Ascending aorta (tissue), 2 donors: ENCODE measurements at regions not wholly inside any gene's neighbourhood (a gene's known extent, or its start where the extent isn't known, plus 50 kb on each side); places are given as distances from the start of the nearest gene placed in this dataset.

Source experiments
- DNase-seq, 2 donors: peaks; one replicate each; pipeline ENCODE4 v3.0.0-alpha.2; 2019; ENCODE audit warnings: low spot score in 2 of 2
- H3K27ac ChIP-seq, 2 donors: fragments of 200-600 bp; sonication (generic); one replicate each; pipeline ENCODE4 v1.5.1; 2016 to 2017; ENCODE audit warnings: mild to moderate bottlenecking in 1 of 2
- H3K27me3 ChIP-seq: fragments of 200-600 bp; sonication (generic); one replicate; pipeline ENCODE4 v1.5.1; 2017
- H3K36me3 ChIP-seq, 2 donors: fragments of 200-600 bp; sonication (generic); one replicate each; pipeline ENCODE4 v1.5.1; 2016
- H3K4me1 ChIP-seq, 2 donors: fragments of 200-600 bp; sonication (generic); one replicate each; pipeline ENCODE4 v1.5.1; 2016 to 2017; ENCODE audit warnings: mild to moderate bottlenecking in 1 of 2
- H3K4me3 ChIP-seq, 2 donors: fragments of 200-600 bp; sonication (generic); one replicate each; pipeline ENCODE4 v1.5.1; 2016 to 2017; ENCODE audit warnings: mild to moderate bottlenecking in 1 of 2
- H3K9me3 ChIP-seq, 2 donors: fragments of 200-600 bp; sonication (generic); one replicate each; pipeline ENCODE4 v1.5.1; 2016
- intact Hi-C: fragments of 100-400 bp; cut with DNase I; formaldehyde crosslinking; loops from one replicate; pipeline ENCODE4 v1.15.1; 2023
- TF ChIP-seq, protein P1 (sequence below), 3 experiments: fragments of 200-600 bp in 2 of 3; fragments of 450-650 bp in 1 of 3; sonication (generic) in 2 of 3; IDR thresholded peaks; one replicate each; pipeline ENCODE4 v1.5.1; 2016 to 2019; ENCODE audit warnings: antibody characterized with exemption in 3 of 3, mild to moderate bottlenecking in 1 of 3, moderate library complexity in 1 of 3

DNA sequence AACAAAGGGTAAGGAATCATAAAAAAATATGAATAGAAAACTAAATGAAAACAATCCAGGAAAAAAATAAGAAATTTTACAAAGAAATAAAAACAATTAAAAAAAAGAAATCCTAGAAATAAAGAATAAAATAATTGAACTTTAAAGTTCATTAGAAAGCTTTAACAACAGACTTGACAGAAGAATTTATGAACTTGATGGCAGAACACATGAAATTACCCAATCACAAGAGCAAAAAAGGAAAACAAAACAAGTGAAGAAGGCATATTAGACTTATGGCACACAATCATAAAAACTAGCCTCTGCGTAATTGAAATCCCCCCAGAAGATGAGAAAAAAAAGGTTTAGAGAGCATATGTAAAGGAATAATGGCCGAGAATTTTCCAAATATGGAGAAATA lies 802.5 kb upstream of the B3GALT2 start:
- Histone ChIP-seq H3K4me3 (no peak overlapping the region), H3K27ac (no peak overlapping the region), H3K27me3 (no peaks in the 10 kb centered on the region), H3K9me3 (peaks cover 4 to 22% of the 10 kb centered on the region in 2 donors), H3K36me3 (no peaks in the 10 kb centered on the region), H3K4me1 (no peaks in the 10 kb centered on the region)
- TF ChIP-seq, protein P1, sequence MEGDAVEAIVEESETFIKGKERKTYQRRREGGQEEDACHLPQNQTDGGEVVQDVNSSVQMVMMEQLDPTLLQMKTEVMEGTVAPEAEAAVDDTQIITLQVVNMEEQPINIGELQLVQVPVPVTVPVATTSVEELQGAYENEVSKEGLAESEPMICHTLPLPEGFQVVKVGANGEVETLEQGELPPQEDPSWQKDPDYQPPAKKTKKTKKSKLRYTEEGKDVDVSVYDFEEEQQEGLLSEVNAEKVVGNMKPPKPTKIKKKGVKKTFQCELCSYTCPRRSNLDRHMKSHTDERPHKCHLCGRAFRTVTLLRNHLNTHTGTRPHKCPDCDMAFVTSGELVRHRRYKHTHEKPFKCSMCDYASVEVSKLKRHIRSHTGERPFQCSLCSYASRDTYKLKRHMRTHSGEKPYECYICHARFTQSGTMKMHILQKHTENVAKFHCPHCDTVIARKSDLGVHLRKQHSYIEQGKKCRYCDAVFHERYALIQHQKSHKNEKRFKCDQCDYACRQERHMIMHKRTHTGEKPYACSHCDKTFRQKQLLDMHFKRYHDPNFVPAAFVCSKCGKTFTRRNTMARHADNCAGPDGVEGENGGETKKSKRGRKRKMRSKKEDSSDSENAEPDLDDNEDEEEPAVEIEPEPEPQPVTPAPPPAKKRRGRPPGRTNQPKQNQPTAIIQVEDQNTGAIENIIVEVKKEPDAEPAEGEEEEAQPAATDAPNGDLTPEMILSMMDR (IDR thresholded peaks at IDR 0.05): no peak
- intact Hi-C loops: no loop called here
- no peak for DNase-seq

DNA sequence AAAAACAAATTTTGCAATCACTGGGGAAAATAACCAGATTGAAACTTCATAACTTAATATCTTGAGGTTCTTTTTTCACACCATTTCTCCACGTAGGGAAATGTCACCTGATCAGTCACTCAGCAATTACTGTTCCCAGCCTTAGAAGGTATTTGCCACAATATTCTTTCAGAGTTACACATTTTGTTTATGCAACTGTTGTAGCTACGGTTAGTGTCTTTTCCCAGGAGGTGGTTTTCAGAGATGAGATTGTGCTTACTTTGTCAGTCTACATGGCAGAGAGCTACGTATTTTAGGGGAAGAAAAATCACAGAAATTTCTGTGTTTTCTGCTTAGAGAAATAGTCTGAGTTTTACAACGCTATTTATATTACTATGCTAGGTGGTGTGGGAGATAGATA lies 792.8 kb upstream of the B3GALT2 start:
- Histone ChIP-seq H3K36me3 (no peaks in the 10 kb centered on the region), H3K27ac (no peak overlapping the region), H3K27me3 (no peaks in the 10 kb centered on the region), H3K4me1 (no peaks in the 10 kb centered on the region), H3K9me3 (peaks cover 0 to under 1% of the 10 kb centered on the region in 2 donors), H3K4me3 (no peak overlapping the region)
- no peak for DNase-seq
- intact Hi-C loops: no loop called here
- TF ChIP-seq, protein P1 (IDR thresholded peaks at IDR 0.05): no peak

DNA sequence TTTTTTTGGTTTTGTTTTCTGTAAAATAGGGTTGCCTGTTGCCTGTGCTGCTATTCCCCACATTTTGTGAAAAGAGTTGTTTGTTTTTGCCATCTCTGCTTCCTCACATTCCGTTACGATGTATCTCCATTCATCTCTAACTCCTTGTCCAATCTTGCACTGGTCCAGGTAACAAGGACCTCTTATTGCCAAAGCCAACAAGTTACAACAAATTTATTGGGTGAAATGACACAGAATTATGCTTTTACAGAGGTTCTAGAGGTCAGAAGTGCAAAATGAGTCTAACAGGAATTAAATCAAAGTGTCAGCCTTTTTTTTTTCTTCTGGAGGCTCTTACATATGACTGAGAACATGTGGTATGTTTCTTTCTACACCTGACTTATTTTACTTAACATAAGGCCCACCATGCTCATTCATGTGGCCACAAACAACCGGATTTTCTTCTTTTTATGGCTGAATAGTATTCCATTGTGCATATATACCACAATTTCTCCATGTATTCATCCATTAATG lies 787.9 kb upstream of the B3GALT2 start:
- Histone ChIP-seq H3K4me3 (no peak overlapping the region), H3K4me1 (no peaks in the 10 kb centered on the region), H3K27ac (no peak overlapping the region), H3K27me3 (no peaks in the 10 kb centered on the region), H3K36me3 (no peaks in the 10 kb centered on the region), H3K9me3 (no peaks in the 10 kb centered on the region)
- intact Hi-C loops: no loop called here
- TF ChIP-seq, protein P1 (IDR thresholded peaks at IDR 0.05): no peak
- DNase-seq: no peak

DNA sequence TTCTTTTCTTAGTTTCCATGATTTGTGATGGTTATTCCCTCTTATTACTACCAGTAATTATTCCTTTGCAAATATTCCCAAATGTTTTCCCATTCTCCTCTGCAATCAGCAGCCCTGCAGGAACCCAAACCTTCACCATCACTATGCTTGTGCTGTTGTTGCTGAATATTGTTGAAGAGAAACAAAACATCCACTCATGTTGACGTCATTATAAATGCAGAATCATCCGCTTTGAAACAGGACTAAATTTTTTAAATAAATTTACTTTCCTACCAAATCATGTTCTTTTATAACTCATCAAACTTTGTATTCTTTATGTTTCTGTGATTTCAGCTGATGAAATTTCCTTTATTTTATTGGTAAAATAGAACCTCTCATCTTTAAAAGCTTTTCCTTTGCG lies 787.0 kb upstream of the B3GALT2 start:
- Histone ChIP-seq H3K4me1 (no peaks in the 10 kb centered on the region), H3K27me3 (no peaks in the 10 kb centered on the region), H3K4me3 (no peak overlapping the region), H3K9me3 (no peaks in the 10 kb centered on the region), H3K36me3 (no peaks in the 10 kb centered on the region), H3K27ac (no peak overlapping the region)
- no peak for DNase-seq
- intact Hi-C loops: no loop called here
- TF ChIP-seq, protein P1 (IDR thresholded peaks at IDR 0.05): no peak

DNA sequence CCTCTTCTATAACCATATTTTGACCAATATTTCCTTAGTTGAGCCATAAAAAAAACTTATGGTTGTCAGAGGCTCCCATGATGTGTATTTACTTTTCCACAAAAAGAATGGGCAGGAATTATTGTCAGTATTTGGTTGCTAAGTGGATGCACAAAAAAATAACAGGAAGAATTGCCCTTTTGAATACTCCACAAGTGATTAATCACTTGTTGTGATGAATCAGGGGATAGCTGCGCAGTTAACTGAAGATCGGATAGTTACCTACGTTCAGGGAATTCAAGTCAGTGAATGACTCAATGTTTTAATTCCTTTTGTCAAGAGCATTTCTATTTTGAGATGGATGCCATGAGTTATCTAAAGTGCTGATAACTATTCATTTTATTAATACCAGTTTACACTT lies 785.2 kb upstream of the B3GALT2 start:
- no peaks in the 10 kb centered on the region for H3K27me3 ChIP-seq
- H3K4me1 ChIP-seq: no peaks in the 10 kb centered on the region
- H3K4me3 ChIP-seq: no peak overlapping the region
- no peak for DNase-seq
- H3K9me3 ChIP-seq: no peaks in the 10 kb centered on the region
- TF ChIP-seq, protein P1 (IDR thresholded peaks at IDR 0.05): no peak
- H3K27ac ChIP-seq: no peak overlapping the region
- intact Hi-C loops: no loop called here
- H3K36me3 ChIP-seq: no peaks in the 10 kb centered on the region

DNA sequence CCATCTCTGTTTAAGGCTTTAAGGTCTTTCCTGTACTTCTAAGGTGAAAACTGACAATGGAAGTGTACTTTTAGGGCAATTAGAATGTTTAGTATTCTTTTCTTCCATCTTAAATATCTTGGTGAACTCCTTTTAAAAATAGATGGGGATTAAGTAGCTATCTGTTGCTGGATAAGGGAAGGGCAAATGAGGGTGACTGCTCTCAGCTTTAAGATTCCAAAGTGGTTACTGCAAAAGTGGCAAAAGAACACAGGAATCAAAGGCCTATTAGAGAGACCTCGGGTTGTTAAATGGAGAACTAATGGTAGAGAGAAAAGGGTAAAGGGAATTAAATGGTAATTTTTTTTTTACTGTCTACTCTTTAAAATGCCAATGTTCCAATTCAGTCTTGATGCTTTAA lies 774.1 kb upstream of the B3GALT2 start:
- TF ChIP-seq, protein P1 (IDR thresholded peaks at IDR 0.05): no peak
- no peaks in the 10 kb centered on the region for H3K9me3 ChIP-seq
- no peak overlapping the region for H3K4me3 ChIP-seq
- H3K27ac ChIP-seq: no peak overlapping the region
- H3K36me3 ChIP-seq: no peaks in the 10 kb centered on the region
- H3K4me1 ChIP-seq: no peaks in the 10 kb centered on the region
- intact Hi-C loops: no loop called here
- H3K27me3 ChIP-seq: no peaks in the 10 kb centered on the region
- no peak for DNase-seq
